Heart left ventricle (tissue), 16 donors: ENCODE measurements at regions not wholly inside any gene's neighbourhood (a gene's known extent, or its start where the extent isn't known, plus 50 kb on each side); places are given as distances from the start of the nearest gene placed in this dataset.

ENCODE experiments used
- ATAC-seq, 4 donors: fragments of 200-7000 bp; cut with Tn5 transposase; one replicate each; pipeline ENCODE4 v1.9.1; 2020 to 2022; ENCODE audit warnings: moderate library complexity in 4 of 4, mild to moderate bottlenecking in 3 of 4, moderate number of reproducible peaks in 1 of 4
- DNase-seq, 5 donors: peaks; one replicate each; pipeline ENCODE4 v3.0.0-alpha.2; 2020
- H3K27ac ChIP-seq, 12 donors: fragments of 200-600 bp; sonication (generic) in 4 of 12; one replicate each; pipeline versions ENCODE4 v1.5.0 to v1.8.0; 2016 to 2022; ENCODE audit warnings: mild to moderate bottlenecking in 2 of 12
- H3K27me3 ChIP-seq, 9 donors: fragments of 200-600 bp; sonication (generic) in 2 of 9; one replicate each; pipeline versions ENCODE4 v1.5.1 to v1.8.0; 2016 to 2022; ENCODE audit warnings: mild to moderate bottlenecking in 3 of 9
- H3K36me3 ChIP-seq, 9 donors: fragments of 200-600 bp; sonication (generic) in 2 of 9; one replicate each; pipeline versions ENCODE4 v1.5.0 to v1.8.0; 2018 to 2022; ENCODE audit warnings: mild to moderate bottlenecking in 2 of 9
- H3K4me1 ChIP-seq, 12 donors: fragments of 200-600 bp; sonication (generic) in 4 of 12; one replicate each; pipeline versions ENCODE4 v1.5.0 to v1.8.0; 2016 to 2022; ENCODE audit warnings: mild to moderate bottlenecking in 3 of 12
- H3K4me3 ChIP-seq, 12 donors: fragments of 200-600 bp; sonication (generic) in 4 of 12; one replicate each; pipeline versions ENCODE4 v1.5.0 to v1.8.0; 2017 to 2022; ENCODE audit warnings: mild to moderate bottlenecking in 9 of 12, moderate library complexity in 4 of 12
- H3K9me3 ChIP-seq, 12 donors: fragments of 200-600 bp; sonication (generic) in 4 of 12; one replicate each; pipeline versions ENCODE4 v1.5.0 to v1.8.0; 2016 to 2022; ENCODE audit warnings: mild to moderate bottlenecking in 1 of 12
- CTCF ChIP-seq, 12 donors: fragments of 200-600 bp; sonication (generic) in 4 of 12; IDR thresholded peaks; one replicate each; pipeline versions ENCODE4 v1.5.0 to v1.8.0; 2018 to 2022; ENCODE audit warnings: antibody characterized with exemption in 12 of 12, mild to moderate bottlenecking in 5 of 12
- POLR2A ChIP-seq, 2 donors: fragments of 450-650 bp; IDR thresholded peaks; one replicate each; pipeline ENCODE4 v1.6.1; 2017; ENCODE audit warnings: antibody characterized with exemption in 2 of 2, mild to moderate bottlenecking in 2 of 2, moderate library complexity in 2 of 2
- WGBS, 4 donors: extraction: QIAGEN DNeasy Blood & Tissue Kit in 2 of 4; methylation state at CpG; one replicate each; pipeline versions ENCODE4 v1.1.5 to v1.1.7; 2013 to 2018; 5-methylcytosine and 5-hydroxymethylcytosine counted together
- intact Hi-C, 10 donors: fragments of 100-400 bp; cut with DNase I; formaldehyde crosslinking; loops; one replicate each; pipeline versions ENCODE4 v1.11.1 to v1.14.2; 2022
- donor health status: ischemic (EF 13 %, LVEDD 7.1; RV severe dilation, severe dysfunction).
- donor health status: healthy with polysubstance abuse.
- donor health status: DM: no; HTN: yes; CAD: no.
- donor health status: DM: no; HTN: no; CAD: no.
- donor health status: ischemic (EF 25% LVEDD 6.9; RV normal size, moderate dysfunction).
- donor health status: ischemic (EF 25% LVEDD 5.7; RV mildly dilated, moderate dysfunction).
- donor health status: healthy.
- donor health status: DM: yes; HTN: yes; CAD: no.
- donor health status: ischemic (EF 35%, LVEDD 5.7; RV mildly dilated, moderate dysfunction).
- donor health status: nonischemic (EF 11% LVEDD 7.7; RV severe dilation, severe dysfunction).
- donor health status: DM: yes; HTN: yes; CAD: no.
- donor health status: PGD.
- donor health status: ischemic (EF 29% LVEDD 5.4; RV normal size, mild dysfunction).
- donor health status: nonischemic (EF 23%, LVEDD 6.1; RV moderate dilation, normal function).

- Histone ChIP-seq H3K36me3 (no peaks in the 10 kb centered on the region), H3K27me3 (peaks cover 0 to 16% (median 0%) of the 10 kb centered on the region in 9 donors), H3K4me3 (no peak overlapping the region), H3K9me3 (no peaks in the 10 kb centered on the region), H3K27ac (no peak overlapping the region), H3K4me1 (peaks cover 0 to 15% (median 0%) of the 10 kb centered on the region in 12 donors)
- TF ChIP-seq CTCF (IDR thresholded peaks at IDR 0.05) (no peak), POLR2A (IDR thresholded peaks at IDR 0.05) (no peak)
- DNase-seq: no peak
- intact Hi-C loops: no loop called here
- ATAC-seq: no peak
- WGBS, 4 donors: 1 to 8% (median 4%) methylated on average over 5 of the region's 5 CpGs
Measured at GRCh38 chr17:71828182-71828596, 292.6 kb upstream of the SOX9 start.

GRCh38 chr17:71830866-71831265 is 290.0 kb upstream of the SOX9 start:
- Histone ChIP-seq H3K27me3 (peaks cover 0 to 16% (median 0%) of the 10 kb centered on the region in 9 donors), H3K36me3 (no peaks in the 10 kb centered on the region), H3K4me1 (peaks cover 0 to 4% (median 0%) of the 10 kb centered on the region in 12 donors), H3K4me3 (no peak overlapping the region), H3K27ac (no peak overlapping the region), H3K9me3 (no peaks in the 10 kb centered on the region)
- no peak for TF ChIP-seq CTCF (IDR thresholded peaks at IDR 0.05)
- TF ChIP-seq POLR2A (IDR thresholded peaks at IDR 0.05): no peak
- DNase-seq (no peak), ATAC-seq (no peak)
- 50 to 68% (median 60%) methylated on average over 7 of the region's 7 CpGs for WGBS, 4 donors
- intact Hi-C loops: loop anchor here in 1 of 10 donors (10.0 kb wide), 1 partner anchor 64 kb away; no protein-coding TSS in a partner anchor

GRCh38 chr17:71842986-71843385 is 277.8 kb upstream of the SOX9 start:
- TF ChIP-seq CTCF (IDR thresholded peaks at IDR 0.05) (no peak), POLR2A (IDR thresholded peaks at IDR 0.05) (no peak)
- no peak for ATAC-seq
- H3K27ac ChIP-seq: no peak overlapping the region
- intact Hi-C loops: loop anchor here in 1 of 10 donors (10.0 kb wide), 1 partner anchor 58 kb away; no protein-coding TSS in a partner anchor
- H3K4me3 ChIP-seq: no peak overlapping the region
- H3K4me1 ChIP-seq: no peaks in the 10 kb centered on the region
- 79 to 99% (median 93%) methylated on average over 3 of the region's 3 CpGs for WGBS, 4 donors
- no peaks in the 10 kb centered on the region for H3K36me3 ChIP-seq
- peaks cover 0 to 9% (median 2%) of the 10 kb centered on the region in 12 donors for H3K9me3 ChIP-seq
- H3K27me3 ChIP-seq: peaks cover 0 to 4% (median 0%) of the 10 kb centered on the region in 9 donors
- DNase-seq: no peak

GRCh38 chr17:71845337-71845736 is 275.5 kb upstream of the SOX9 start:
- intact Hi-C loops: loop anchor here in 1 of 10 donors (10.0 kb wide), 1 partner anchor 61 kb away; no protein-coding TSS in a partner anchor
- Histone ChIP-seq H3K4me3 (no peak overlapping the region), H3K36me3 (no peaks in the 10 kb centered on the region), H3K4me1 (no peaks in the 10 kb centered on the region), H3K27ac (no peak overlapping the region), H3K9me3 (peaks cover 0 to 9% (median 2%) of the 10 kb centered on the region in 12 donors), H3K27me3 (peaks cover 0 to 4% (median 0%) of the 10 kb centered on the region in 9 donors)
- DNase-seq (no peak), ATAC-seq (no peak)
- TF ChIP-seq POLR2A (IDR thresholded peaks at IDR 0.05) (no peak), CTCF (IDR thresholded peaks at IDR 0.05) (no peak)
- WGBS, 4 donors: 93 to 94% (median 93%) methylated on average over 2 of the region's 2 CpGs
